ENCODE measurements at regions not wholly inside any gene's neighbourhood (a gene's known extent, or its start where the extent isn't known, plus 50 kb on each side); places are given as distances from the start of the nearest gene placed in this dataset.

- no peak for DNase-seq
- H3K4me3 Mint-ChIP-seq: no peak overlapping the region
- no peak overlapping the region for H3K27ac Mint-ChIP-seq
- peaks cover 11% of the 10 kb centered on the region for H3K4me1 Mint-ChIP-seq
- POLR2A ChIA-PET: no interaction called here
- no peak for ATAC-seq (ENCODE audit: low read depth)
- peaks cover 3% of the 10 kb centered on the region for H3K27me3 Mint-ChIP-seq
- no peaks in the 10 kb centered on the region for H3K36me3 Mint-ChIP-seq
- no peaks in the 10 kb centered on the region for H3K9me3 Mint-ChIP-seq
Measured at GRCh38 chr10:34869135-34869836, 54.2 kb upstream of the PARD3 start.

- no peaks in the 10 kb centered on the region for H3K9me3 Mint-ChIP-seq
- POLR2A ChIA-PET: no interaction called here
Measured at GRCh38 chr10:34868589-34868988, 53.5 kb upstream of the PARD3 start.

GRCh38 chr10:34866848-34867247 is 51.8 kb upstream of the PARD3 start:
- no peak for ATAC-seq (ENCODE audit: low read depth)
- no peaks in the 10 kb centered on the region for H3K36me3 Mint-ChIP-seq
- H3K9me3 Mint-ChIP-seq: no peaks in the 10 kb centered on the region
- peaks cover 9% of the 10 kb centered on the region for H3K4me1 Mint-ChIP-seq
- POLR2A ChIA-PET: no interaction called here
- peaks cover 3% of the 10 kb centered on the region for H3K27me3 Mint-ChIP-seq
- H3K27ac Mint-ChIP-seq: no peak overlapping the region
- no peak overlapping the region for H3K4me3 Mint-ChIP-seq
- DNase-seq: no peak

More at GRCh38 chr10:34868589-34868988, 53.5 kb upstream of the PARD3 start:
- Mint-ChIP-seq H3K36me3 (no peaks in the 10 kb centered on the region), H3K4me3 (no peak overlapping the region), H3K4me1 (peaks cover 11% of the 10 kb centered on the region), H3K27ac (no peak overlapping the region), H3K27me3 (peaks cover 3% of the 10 kb centered on the region)
- no peak for DNase-seq
- ATAC-seq (ENCODE audit: low read depth): no peak

Measured in activated naive CD8-positive, alpha-beta T cell treated with anti-CD3 and anti-CD28 coated beads, Interleukin-2, amount 10 ng/mL, durations not matched to agents 7 days and 5 days (primary cell).